DND-41 (cell line): ENCODE measurements at regions not wholly inside any gene's neighbourhood (a gene's known extent, or its start where the extent isn't known, plus 50 kb on each side); places are given as distances from the start of the nearest gene placed in this dataset.

Source experiments
- EZH2 ChIP-seq: IDR thresholded peaks from 3 replicates; pipeline ENCODE4 v1.6.1; 2012; ENCODE audit warnings: borderline replicate concordance, low read depth, mild to moderate bottlenecking, moderate library complexity, low read length, inconsistent platforms; ENCODE audit not compliant: severe bottlenecking
- TF ChIP-seq, protein P1 (sequence below): IDR thresholded peaks from 2 replicates; pipeline ENCODE4 v1.5.1; 2012; ENCODE audit warnings: borderline replicate concordance, low read length, moderate library complexity, mild to moderate bottlenecking; ENCODE audit not compliant: poor library complexity, severe bottlenecking; ENCODE audit errors: extremely low read depth

- TF ChIP-seq, protein P1, sequence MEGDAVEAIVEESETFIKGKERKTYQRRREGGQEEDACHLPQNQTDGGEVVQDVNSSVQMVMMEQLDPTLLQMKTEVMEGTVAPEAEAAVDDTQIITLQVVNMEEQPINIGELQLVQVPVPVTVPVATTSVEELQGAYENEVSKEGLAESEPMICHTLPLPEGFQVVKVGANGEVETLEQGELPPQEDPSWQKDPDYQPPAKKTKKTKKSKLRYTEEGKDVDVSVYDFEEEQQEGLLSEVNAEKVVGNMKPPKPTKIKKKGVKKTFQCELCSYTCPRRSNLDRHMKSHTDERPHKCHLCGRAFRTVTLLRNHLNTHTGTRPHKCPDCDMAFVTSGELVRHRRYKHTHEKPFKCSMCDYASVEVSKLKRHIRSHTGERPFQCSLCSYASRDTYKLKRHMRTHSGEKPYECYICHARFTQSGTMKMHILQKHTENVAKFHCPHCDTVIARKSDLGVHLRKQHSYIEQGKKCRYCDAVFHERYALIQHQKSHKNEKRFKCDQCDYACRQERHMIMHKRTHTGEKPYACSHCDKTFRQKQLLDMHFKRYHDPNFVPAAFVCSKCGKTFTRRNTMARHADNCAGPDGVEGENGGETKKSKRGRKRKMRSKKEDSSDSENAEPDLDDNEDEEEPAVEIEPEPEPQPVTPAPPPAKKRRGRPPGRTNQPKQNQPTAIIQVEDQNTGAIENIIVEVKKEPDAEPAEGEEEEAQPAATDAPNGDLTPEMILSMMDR, result no peak
- no peak for TF ChIP-seq EZH2
Observed at GRCh38 chr16:59514651-59515050, 780.5 kb upstream of the GOT2 start.
